Astrocyte of the spinal cord (primary cell): ENCODE measurements at regions not wholly inside any gene's neighbourhood (a gene's known extent, or its start where the extent isn't known, plus 50 kb on each side); places are given as distances from the start of the nearest gene placed in this dataset.

ENCODE experiments used
- DNase-seq: peaks from one replicate; pipeline ENCODE4 v3.0.0; 2011; ENCODE audit warnings: low read depth, low spot score
- H3K4me3 ChIP-seq: 2 replicates; pipeline ENCODE4 v1.5.1; 2011; ENCODE audit warnings: low read depth, mild to moderate bottlenecking, low read length, moderate library complexity
- CTCF ChIP-seq: IDR thresholded peaks from 2 replicates; pipeline ENCODE4 v1.5.1; 2012; ENCODE audit warnings: low read depth, mild to moderate bottlenecking, low read length, inconsistent platforms
- in situ Hi-C: cut with HindIII; loops from 2 replicates; pipeline ENCODE4 v1.10.0; 2017; ENCODE audit warnings: low sequenced_read_pairs

- no peak for TF ChIP-seq CTCF
- in situ Hi-C loops, result no loop called here
- DNase-seq, result no peak
- no peak overlapping the region for H3K4me3 ChIP-seq
Observed at GRCh38 chr5:88557131-88557530, 288.5 kb upstream of the TMEM161B start.

- no peak overlapping the region for H3K4me3 ChIP-seq
- in situ Hi-C loops, result no loop called here
- TF ChIP-seq CTCF, result no peak
- DNase-seq, result no peak
Observed at GRCh38 chr5:88556406-88556805, 287.8 kb upstream of the TMEM161B start.

- H3K4me3 ChIP-seq, result no peak overlapping the region
- no peak for DNase-seq
- in situ Hi-C loops, result no loop called here
- no peak for TF ChIP-seq CTCF
Observed at GRCh38 chr5:88555674-88556073, 287.0 kb upstream of the TMEM161B start.

- in situ Hi-C loops, result no loop called here
- no peak for DNase-seq
- no peak for TF ChIP-seq CTCF
- H3K4me3 ChIP-seq, result no peak overlapping the region
Observed at GRCh38 chr5:88553986-88554385, 285.3 kb upstream of the TMEM161B start.

- TF ChIP-seq CTCF, result no peak
- no peak overlapping the region for H3K4me3 ChIP-seq
- in situ Hi-C loops, result no loop called here
- DNase-seq, result no peak
Observed at GRCh38 chr5:88553136-88553875, 284.7 kb upstream of the TMEM161B start.

- DNase-seq, result no peak
- in situ Hi-C loops, result no loop called here
- no peak for TF ChIP-seq CTCF
Observed at GRCh38 chr5:88552426-88552825, 283.8 kb upstream of the TMEM161B start.

More at GRCh38 chr5:88552426-88552825, 283.8 kb upstream of the TMEM161B start:
- H3K4me3 ChIP-seq, result no peak overlapping the region
